ENCODE measurements at regions not wholly inside any gene's neighbourhood (a gene's known extent, or its start where the extent isn't known, plus 50 kb on each side); places are given as distances from the start of the nearest gene placed in this dataset.

DNA sequence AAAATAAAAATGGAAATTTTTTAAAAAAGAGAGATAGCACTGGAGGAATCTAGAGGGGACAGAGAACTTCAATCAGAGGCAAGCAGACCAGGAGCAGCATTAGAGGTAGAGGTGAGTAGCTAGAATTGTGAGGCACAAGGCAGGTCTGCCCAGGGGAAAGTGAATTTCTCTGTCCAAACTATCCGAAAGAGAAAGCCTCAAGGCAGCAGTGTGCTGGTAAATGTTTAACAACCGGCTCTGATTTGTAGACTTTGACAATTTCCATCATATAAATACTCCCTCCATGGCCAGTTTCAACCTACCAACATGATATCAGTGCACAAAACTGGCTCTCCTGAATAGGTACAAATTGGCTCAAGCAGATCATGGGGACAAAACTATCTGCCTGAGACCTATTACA, 160.6 kb upstream of the EGLN3 start:
- Histone ChIP-seq H3K4me1 (ENCODE audit: control insufficient read depth in 3 of 3, insufficient read depth in 2 of 3, low read depth in 1 of 3, low read length in 2 of 3) (no peaks in the 10 kb centered on the region), H3K36me3 (ENCODE audit: control insufficient read depth in 3 of 3, insufficient read depth in 2 of 3, low read depth in 1 of 3, low read length in 3 of 3) (no peaks in the 10 kb centered on the region), H3K27ac (ENCODE audit: low read depth in 1 of 3, low read length in 2 of 3) (no peak overlapping the region), H3K4me3 (ENCODE audit: low read depth in 1 of 3, low read length in 3 of 3) (no peak overlapping the region), H3K27me3 (ENCODE audit: control insufficient read depth in 3 of 3, insufficient read depth in 3 of 3, low read length in 3 of 3) (peaks cover 0 to 8% (median 0%) of the 10 kb centered on the region in 3 donors), H3K9me3 (ENCODE audit: control insufficient read depth in 2 of 2, insufficient read depth in 1 of 2, low read depth in 1 of 2, low read length in 1 of 2) (no peaks in the 10 kb centered on the region)
- DNase-seq: peak; percentile 3 to 22
- no peak for FAIRE-seq
- 20 to 57% (median 36%) methylated on average over 2 of the region's 2 CpGs for WGBS, 3 donors

DNA sequence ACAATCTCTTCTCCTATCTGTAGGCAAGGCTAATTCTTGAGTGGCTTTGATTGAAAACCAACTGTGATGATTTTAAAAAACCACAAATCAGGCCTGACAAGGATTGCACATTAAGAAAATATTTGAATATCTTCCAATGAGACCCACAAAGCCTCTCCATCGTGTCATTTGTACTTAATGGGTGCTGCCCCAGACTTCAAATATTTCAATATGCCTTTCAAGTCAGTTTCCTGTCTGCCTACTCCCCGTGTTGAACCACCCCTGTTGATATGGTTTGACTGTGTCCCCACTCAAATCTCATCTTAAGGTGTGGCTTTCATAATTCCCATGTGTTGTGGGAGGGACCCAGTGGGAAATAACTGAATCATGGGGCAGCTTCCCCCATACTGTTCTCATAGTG, 159.7 kb upstream of the EGLN3 start:
- WGBS, 3 donors: 61 to 65% (median 64%) methylated on average over 2 of the region's 2 CpGs
- Histone ChIP-seq H3K4me3 (ENCODE audit: low read depth in 1 of 3, low read length in 3 of 3) (no peak overlapping the region), H3K4me1 (ENCODE audit: control insufficient read depth in 3 of 3, insufficient read depth in 2 of 3, low read depth in 1 of 3, low read length in 2 of 3) (no peaks in the 10 kb centered on the region), H3K9me3 (ENCODE audit: control insufficient read depth in 2 of 2, insufficient read depth in 1 of 2, low read depth in 1 of 2, low read length in 1 of 2) (no peaks in the 10 kb centered on the region), H3K36me3 (ENCODE audit: control insufficient read depth in 3 of 3, insufficient read depth in 2 of 3, low read depth in 1 of 3, low read length in 3 of 3) (no peaks in the 10 kb centered on the region), H3K27ac (ENCODE audit: low read depth in 1 of 3, low read length in 2 of 3) (no peak overlapping the region), H3K27me3 (ENCODE audit: control insufficient read depth in 3 of 3, insufficient read depth in 3 of 3, low read length in 3 of 3) (peaks cover 0 to 8% (median 0%) of the 10 kb centered on the region in 3 donors)
- no peak for FAIRE-seq
- no peak for DNase-seq

DNA sequence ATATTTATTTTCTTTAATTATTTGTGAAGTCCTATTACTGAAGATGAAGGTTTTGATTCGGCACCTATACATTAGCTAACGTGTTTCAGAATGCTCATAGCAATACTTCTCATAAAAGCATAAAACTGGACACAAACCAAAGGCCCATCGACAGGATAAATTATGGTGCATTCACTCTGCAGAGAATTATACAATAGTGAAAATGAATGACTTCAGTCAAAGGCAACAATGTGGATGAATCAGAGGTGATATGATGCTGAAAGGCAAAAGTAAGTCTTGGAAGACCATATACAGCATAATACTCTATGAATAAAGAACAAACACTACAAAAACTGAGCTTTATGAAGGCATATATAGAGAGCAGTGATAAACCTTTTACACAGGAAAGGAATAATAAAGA, 156.6 kb upstream of the EGLN3 start:
- Histone ChIP-seq H3K36me3 (ENCODE audit: control insufficient read depth in 3 of 3, insufficient read depth in 2 of 3, low read depth in 1 of 3, low read length in 3 of 3) (no peaks in the 10 kb centered on the region), H3K27ac (ENCODE audit: low read depth in 1 of 3, low read length in 2 of 3) (no peak overlapping the region), H3K27me3 (ENCODE audit: control insufficient read depth in 3 of 3, insufficient read depth in 3 of 3, low read length in 3 of 3) (peaks cover 0 to 4% (median 0%) of the 10 kb centered on the region in 3 donors), H3K4me3 (ENCODE audit: low read depth in 1 of 3, low read length in 3 of 3) (no peak overlapping the region), H3K4me1 (ENCODE audit: control insufficient read depth in 3 of 3, insufficient read depth in 2 of 3, low read depth in 1 of 3, low read length in 2 of 3) (no peaks in the 10 kb centered on the region), H3K9me3 (ENCODE audit: control insufficient read depth in 2 of 2, insufficient read depth in 1 of 2, low read depth in 1 of 2, low read length in 1 of 2) (no peaks in the 10 kb centered on the region)
- FAIRE-seq (no peak), DNase-seq (no peak)
- 84 to 91% (median 88%) methylated on average over 3 of the region's 3 CpGs for WGBS, 3 donors

DNA sequence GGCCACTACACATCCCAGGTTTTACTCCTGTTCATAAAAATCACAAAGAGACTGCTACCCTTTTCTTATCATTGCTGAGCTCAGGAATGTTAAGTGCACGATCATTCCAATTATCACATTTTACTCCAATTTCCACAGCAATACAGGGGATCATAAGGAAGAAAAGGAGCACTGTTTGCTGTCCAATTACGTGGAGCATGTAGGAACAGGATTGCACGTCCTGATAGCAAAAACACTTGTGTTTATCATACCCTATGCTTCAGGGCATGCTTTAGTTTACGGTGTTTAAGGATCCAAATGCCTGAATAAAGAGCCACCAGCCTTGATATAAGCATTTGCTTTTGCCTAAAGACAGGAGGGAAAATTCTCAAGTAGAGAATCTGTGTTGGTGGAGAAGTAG, 155.4 kb upstream of the EGLN3 start:
- 70 to 81% (median 75%) methylated on average over 4 of the region's 4 CpGs for WGBS, 3 donors
- Histone ChIP-seq H3K27me3 (ENCODE audit: control insufficient read depth in 3 of 3, insufficient read depth in 3 of 3, low read length in 3 of 3) (peaks cover 0 to 4% (median 0%) of the 10 kb centered on the region in 3 donors), H3K27ac (ENCODE audit: low read depth in 1 of 3, low read length in 2 of 3) (no peak overlapping the region), H3K4me3 (ENCODE audit: low read depth in 1 of 3, low read length in 3 of 3) (no peak overlapping the region), H3K4me1 (ENCODE audit: control insufficient read depth in 3 of 3, insufficient read depth in 2 of 3, low read depth in 1 of 3, low read length in 2 of 3) (no peaks in the 10 kb centered on the region), H3K36me3 (ENCODE audit: control insufficient read depth in 3 of 3, insufficient read depth in 2 of 3, low read depth in 1 of 3, low read length in 3 of 3) (no peaks in the 10 kb centered on the region), H3K9me3 (ENCODE audit: control insufficient read depth in 2 of 2, insufficient read depth in 1 of 2, low read depth in 1 of 2, low read length in 1 of 2) (no peaks in the 10 kb centered on the region)
- DNase-seq (no peak), FAIRE-seq (no peak)

DNA sequence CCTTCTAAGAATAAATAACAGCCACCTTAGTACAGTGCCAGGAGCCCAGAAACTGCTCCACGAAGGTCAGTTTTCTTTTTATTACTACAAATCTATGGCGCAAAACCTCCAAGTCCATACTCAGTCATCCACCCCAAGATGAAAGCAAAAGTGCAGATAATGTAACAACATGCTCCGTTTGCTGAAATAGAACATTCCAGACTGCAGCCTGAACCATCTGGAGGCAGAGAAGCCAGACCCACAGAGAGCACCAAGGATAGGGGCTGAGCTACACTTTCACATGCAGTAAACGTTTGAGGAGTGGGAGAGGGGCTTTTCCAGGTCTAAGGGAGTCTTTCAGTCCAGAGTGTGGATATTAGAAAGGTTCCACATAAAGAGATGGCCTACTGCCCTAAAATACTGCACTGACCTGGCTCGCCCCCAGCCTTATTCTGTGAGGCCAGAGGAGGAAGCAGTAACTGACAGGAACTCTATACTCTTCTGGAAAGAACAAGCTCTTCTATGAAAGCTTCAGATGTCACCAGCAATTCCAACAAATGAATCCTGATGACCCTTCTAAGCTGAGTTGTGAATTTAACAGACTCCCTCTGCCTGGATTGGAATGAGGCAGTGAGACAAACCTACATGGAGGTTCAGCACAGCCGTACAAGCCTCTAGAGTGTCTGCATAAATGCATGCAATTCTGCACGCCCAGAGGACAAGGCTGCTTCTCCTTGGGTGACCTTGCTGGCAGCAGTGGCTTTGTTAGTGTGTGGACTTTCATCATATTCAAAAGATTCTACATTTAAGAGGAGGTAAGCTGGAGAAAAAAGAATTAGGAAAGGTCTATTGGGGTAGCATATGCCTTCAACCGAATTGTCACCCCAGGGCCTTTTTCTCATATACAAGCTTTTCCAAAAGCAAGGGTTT, 153.9 kb upstream of the EGLN3 start:
- H3K27me3 ChIP-seq (ENCODE audit: control insufficient read depth in 3 of 3, insufficient read depth in 3 of 3, low read length in 3 of 3): no peaks in the 10 kb centered on the region
- no peak overlapping the region for H3K27ac ChIP-seq (ENCODE audit: low read depth in 1 of 3, low read length in 2 of 3)
- H3K36me3 ChIP-seq (ENCODE audit: control insufficient read depth in 3 of 3, insufficient read depth in 2 of 3, low read depth in 1 of 3, low read length in 3 of 3): no peaks in the 10 kb centered on the region
- DNase-seq (no peak), FAIRE-seq (no peak)
- H3K4me3 ChIP-seq (ENCODE audit: low read depth in 1 of 3, low read length in 3 of 3): no peak overlapping the region
- peaks cover 0 to under 1% (median 0%) of the 10 kb centered on the region in 3 donors for H3K4me1 ChIP-seq (ENCODE audit: control insufficient read depth in 3 of 3, insufficient read depth in 2 of 3, low read depth in 1 of 3, low read length in 2 of 3)
- no peaks in the 10 kb centered on the region for H3K9me3 ChIP-seq (ENCODE audit: control insufficient read depth in 2 of 2, insufficient read depth in 1 of 2, low read depth in 1 of 2, low read length in 1 of 2)
- WGBS, 3 donors: 66 to 74% (median 72%) methylated on average over 8 of the region's 8 CpGs

DNA sequence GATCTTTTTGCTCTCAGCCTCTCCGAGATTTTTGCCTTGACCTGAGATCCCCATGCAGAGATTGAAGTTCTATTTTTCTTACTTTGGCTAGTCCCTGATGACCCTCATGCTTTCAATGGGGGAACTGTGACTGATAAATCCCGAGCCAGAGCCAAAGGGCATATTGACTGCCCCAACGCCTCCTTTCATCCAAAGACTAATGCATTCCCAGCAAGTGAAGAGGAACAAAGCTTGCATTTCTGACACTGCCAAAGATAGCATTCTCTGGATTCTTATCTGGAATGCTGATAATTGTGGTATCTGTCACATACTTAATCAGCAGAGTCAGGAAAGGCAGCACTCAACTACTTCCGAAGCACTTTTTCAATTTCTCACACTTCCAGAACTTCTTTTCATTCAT, 152.3 kb upstream of the EGLN3 start:
- no peak overlapping the region for H3K4me3 ChIP-seq (ENCODE audit: low read depth in 1 of 3, low read length in 3 of 3)
- H3K36me3 ChIP-seq (ENCODE audit: control insufficient read depth in 3 of 3, insufficient read depth in 2 of 3, low read depth in 1 of 3, low read length in 3 of 3): no peaks in the 10 kb centered on the region
- 86 to 91% (median 88%) methylated on average over 4 of the region's 4 CpGs for WGBS, 3 donors
- no peak overlapping the region for H3K27ac ChIP-seq (ENCODE audit: low read depth in 1 of 3, low read length in 2 of 3)
- no peaks in the 10 kb centered on the region for H3K27me3 ChIP-seq (ENCODE audit: control insufficient read depth in 3 of 3, insufficient read depth in 3 of 3, low read length in 3 of 3)
- FAIRE-seq (no peak), DNase-seq (no peak)
- H3K9me3 ChIP-seq (ENCODE audit: control insufficient read depth in 2 of 2, insufficient read depth in 1 of 2, low read depth in 1 of 2, low read length in 1 of 2): no peaks in the 10 kb centered on the region
- peaks cover 0 to 15% (median 0%) of the 10 kb centered on the region in 3 donors for H3K4me1 ChIP-seq (ENCODE audit: control insufficient read depth in 3 of 3, insufficient read depth in 2 of 3, low read depth in 1 of 3, low read length in 2 of 3)

DNA sequence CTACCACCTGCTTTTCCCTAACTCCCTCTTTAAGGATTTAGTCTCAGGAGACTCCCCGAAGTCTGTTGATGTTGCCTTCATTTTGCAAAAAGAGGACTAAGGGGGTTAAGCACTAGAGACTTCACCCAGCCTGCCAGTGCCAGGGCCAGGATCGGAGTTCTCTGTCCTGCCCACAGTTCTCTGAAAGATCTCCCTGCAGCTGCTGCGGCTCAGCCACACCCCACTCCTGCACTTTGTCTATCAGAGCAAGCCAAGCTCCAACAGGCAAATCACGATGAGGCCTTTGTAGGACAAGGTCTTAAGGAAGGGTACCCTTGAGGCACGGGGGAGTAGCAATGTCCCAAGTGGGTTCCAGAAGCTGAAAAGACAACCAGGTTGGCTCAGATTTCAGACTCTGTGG, 148.8 kb upstream of the EGLN3 start:
- Histone ChIP-seq H3K4me3 (ENCODE audit: low read depth in 1 of 3, low read length in 3 of 3) (no peak overlapping the region), H3K27me3 (ENCODE audit: control insufficient read depth in 3 of 3, insufficient read depth in 3 of 3, low read length in 3 of 3) (no peaks in the 10 kb centered on the region), H3K4me1 (ENCODE audit: control insufficient read depth in 3 of 3, insufficient read depth in 2 of 3, low read depth in 1 of 3, low read length in 2 of 3) (peaks cover 0 to 16% (median 0%) of the 10 kb centered on the region in 3 donors), H3K9me3 (ENCODE audit: control insufficient read depth in 2 of 2, insufficient read depth in 1 of 2, low read depth in 1 of 2, low read length in 1 of 2) (no peaks in the 10 kb centered on the region), H3K27ac (ENCODE audit: low read depth in 1 of 3, low read length in 2 of 3) (no peak overlapping the region), H3K36me3 (ENCODE audit: control insufficient read depth in 3 of 3, insufficient read depth in 2 of 3, low read depth in 1 of 3, low read length in 3 of 3) (no peaks in the 10 kb centered on the region)
- DNase-seq (peak; percentile 23 to 46), FAIRE-seq (no peak)
- WGBS, 3 donors: 6 to 58% (median 29%) methylated on average over 5 of the region's 5 CpGs

DNA sequence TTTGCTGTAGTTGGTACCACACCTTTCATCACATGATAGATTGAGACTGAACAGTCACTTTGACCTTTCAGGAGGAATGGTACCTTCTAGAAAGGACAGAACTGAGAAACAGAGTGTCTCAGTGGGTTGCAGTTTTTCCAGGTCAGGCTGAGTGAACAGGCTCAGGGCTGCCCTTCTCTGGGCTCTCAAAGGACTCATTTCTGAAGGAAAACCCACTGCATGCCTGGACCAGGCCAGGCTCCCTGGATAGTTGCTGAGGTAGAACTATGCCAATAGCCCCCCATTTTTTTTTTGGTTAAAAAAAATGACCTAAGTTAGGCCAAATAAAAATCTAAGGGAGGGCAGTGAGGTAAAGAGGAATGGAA, 148.1 kb upstream of the EGLN3 start:
- Histone ChIP-seq H3K9me3 (ENCODE audit: control insufficient read depth in 2 of 2, insufficient read depth in 1 of 2, low read depth in 1 of 2, low read length in 1 of 2) (no peaks in the 10 kb centered on the region), H3K27me3 (ENCODE audit: control insufficient read depth in 3 of 3, insufficient read depth in 3 of 3, low read length in 3 of 3) (no peaks in the 10 kb centered on the region)
- no peak for FAIRE-seq

More for the DNA sequence above, 148.1 kb upstream of the EGLN3 start:
- no peak overlapping the region for H3K27ac ChIP-seq (ENCODE audit: low read depth in 1 of 3, low read length in 2 of 3)
- no peak overlapping the region for H3K4me3 ChIP-seq (ENCODE audit: low read depth in 1 of 3, low read length in 3 of 3)
- peaks cover 0 to 16% (median 0%) of the 10 kb centered on the region in 3 donors for H3K4me1 ChIP-seq (ENCODE audit: control insufficient read depth in 3 of 3, insufficient read depth in 2 of 3, low read depth in 1 of 3, low read length in 2 of 3)
- no peak for DNase-seq
- H3K36me3 ChIP-seq (ENCODE audit: control insufficient read depth in 3 of 3, insufficient read depth in 2 of 3, low read depth in 1 of 3, low read length in 3 of 3): no peaks in the 10 kb centered on the region
